GM18858 (cell line): ENCODE measurements at regions not wholly inside any gene's neighbourhood (a gene's known extent, or its start where the extent isn't known, plus 50 kb on each side); places are given as distances from the start of the nearest gene placed in this dataset.
"Not testable (repeated sequence)": the region's sequence is repeated elsewhere in the genome, so short reads cannot be mapped to it uniquely, and the experiment has no call there.

Source experiments
- ATAC-seq: cut with Tn5 transposase; IDR thresholded peaks from one replicate; pipeline ENCODE4 v1.9.1; 2021; ENCODE audit not compliant: unreplicated experiment

DNA sequence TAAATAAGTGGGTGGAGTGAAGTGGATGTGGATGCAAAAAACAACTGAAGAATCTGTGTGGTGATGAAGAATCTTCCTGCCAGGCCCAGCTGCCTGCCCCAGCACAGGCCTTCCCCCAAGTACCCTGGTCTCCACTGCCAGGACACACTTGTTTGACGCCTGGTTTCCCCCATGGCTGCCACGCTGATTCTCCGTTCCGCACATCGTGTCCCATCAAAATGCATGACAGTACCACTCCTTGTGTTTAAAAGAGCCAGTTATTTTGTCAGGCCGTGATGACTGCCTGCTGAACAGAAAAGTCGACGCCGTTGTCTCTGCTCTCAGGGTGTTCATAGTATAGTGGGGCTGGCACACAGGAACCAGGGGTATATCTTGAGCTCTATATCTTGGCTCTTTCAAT lies 50.3 kb upstream of the KYNU start:
- ATAC-seq = no peak

DNA sequence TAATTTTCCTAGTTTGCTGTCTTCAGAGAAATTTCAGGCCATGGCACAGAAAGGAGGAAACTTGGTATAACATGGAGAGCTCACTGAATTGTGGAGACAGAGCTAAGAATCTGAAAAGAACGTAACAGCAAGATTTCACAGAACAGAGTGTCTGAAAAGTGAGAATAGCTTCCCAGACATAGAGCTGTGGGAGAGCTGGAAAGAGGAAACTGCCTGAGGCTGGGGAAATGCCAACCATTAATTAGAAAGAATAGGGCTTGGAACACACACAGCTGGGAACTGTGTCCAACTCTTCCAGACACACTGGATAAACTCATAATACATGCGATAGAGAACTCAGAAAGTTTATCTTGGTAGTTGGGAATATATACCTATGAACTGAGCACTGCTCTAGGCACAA lies 51.6 kb upstream of the KYNU start:
- no peak for ATAC-seq

DNA sequence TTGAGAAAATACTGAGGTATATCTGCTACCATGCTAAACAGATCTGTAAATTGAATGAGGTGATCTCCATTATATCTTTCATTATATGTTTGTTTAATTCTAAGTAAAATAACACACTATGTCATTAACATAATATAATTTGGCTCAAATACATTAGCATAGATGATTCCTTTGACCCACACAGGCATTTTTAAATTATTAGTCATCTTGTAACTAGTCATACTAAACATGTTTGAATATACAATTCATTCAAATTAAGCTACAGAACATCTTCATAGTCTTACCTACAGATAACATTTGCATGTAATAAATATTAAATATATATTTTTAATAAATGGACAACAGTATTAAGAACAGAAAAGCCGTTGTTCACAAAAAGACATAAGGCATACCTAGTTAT lies 52.7 kb upstream of the KYNU start:
- ATAC-seq = no peak

- ATAC-seq = no peak
These were observed 55.3 kb upstream of the KYNU start for GRCh38 chr2:142822190-142822589.

GRCh38 chr2:142819411-142819810 lies 58.1 kb upstream of the KYNU start:
- no peak for ATAC-seq

- no peak for ATAC-seq
These were observed 62.1 kb upstream of the KYNU start for GRCh38 chr2:142815375-142815774.

GRCh38 chr2:142813830-142814829 lies 63.3 kb upstream of the KYNU start:
- no peak for ATAC-seq

DNA sequence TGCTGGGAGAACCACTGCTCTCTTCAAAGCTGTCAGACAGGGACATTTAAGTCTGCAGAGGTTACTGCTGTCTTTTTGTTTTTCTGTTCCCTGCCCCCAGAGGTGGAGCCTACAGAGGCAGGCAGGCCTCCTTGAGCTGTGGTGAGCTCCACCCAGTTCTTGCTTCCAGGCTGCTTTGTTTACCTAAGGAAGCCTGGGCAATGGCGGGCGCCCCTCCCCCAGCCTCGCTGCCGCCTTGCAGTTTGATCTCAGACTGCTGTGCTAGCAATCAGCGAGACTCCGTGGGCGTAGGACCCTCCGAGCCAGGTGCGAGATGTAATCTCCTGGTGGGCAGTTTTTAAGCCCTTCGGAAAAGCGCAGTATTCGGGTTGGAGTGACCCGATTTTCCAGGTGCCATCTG lies 65.8 kb upstream of the KYNU start:
- not testable (repeated sequence) for ATAC-seq

- ATAC-seq = no peak
These were observed 72.2 kb upstream of the KYNU start for GRCh38 chr2:142805244-142805643.

GRCh38 chr2:142803158-142803557 lies 74.3 kb upstream of the KYNU start:
- ATAC-seq = no peak

GRCh38 chr2:142796588-142796987 lies 80.9 kb upstream of the KYNU start:
- no peak for ATAC-seq

DNA sequence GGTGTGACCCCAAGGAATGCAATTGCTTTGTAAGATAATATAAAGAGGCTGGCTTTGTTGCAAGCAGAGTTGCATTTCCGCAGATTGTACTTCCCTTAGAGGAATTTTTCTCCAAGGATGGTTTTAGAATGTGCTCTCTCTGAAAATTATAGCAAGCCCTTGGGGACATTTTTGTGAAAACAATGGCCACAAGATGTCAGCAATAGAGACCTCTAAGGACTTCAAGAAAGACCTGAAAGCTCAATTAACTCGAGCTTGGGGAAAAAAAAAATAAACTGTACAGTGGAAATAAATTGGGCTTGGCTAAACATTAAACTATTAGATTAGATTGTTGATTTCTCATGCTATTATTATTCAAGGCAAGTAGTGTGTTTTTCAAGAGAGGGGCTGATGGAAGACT lies 81.3 kb upstream of the KYNU start:
- no peak for ATAC-seq

- no peak for ATAC-seq
These were observed 82.6 kb upstream of the KYNU start for GRCh38 chr2:142794850-142795249.

DNA sequence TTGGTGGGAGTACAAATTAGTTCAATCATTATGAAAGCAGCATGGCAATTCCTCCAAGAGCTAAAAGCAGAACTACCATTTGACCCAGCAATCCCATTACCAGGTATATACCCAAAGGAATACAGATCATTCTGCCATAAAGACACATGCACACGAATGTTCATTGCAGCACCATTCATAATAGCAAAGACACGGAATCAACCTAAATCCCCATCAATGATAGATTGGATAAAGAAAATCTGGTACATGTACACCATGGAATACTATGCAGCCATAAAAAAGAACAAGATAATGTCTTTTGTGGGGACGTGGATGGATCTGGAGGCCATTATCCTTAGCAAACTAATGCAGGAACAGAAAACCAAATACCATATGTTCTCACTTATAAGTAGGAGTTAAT lies 85.1 kb upstream of the KYNU start:
- ATAC-seq = not testable (repeated sequence)

- ATAC-seq = no peak
These were observed 86.1 kb upstream of the KYNU start for GRCh38 chr2:142791335-142791734.

- no peak for ATAC-seq
These were observed 90.4 kb upstream of the KYNU start for GRCh38 chr2:142786918-142787702.

DNA sequence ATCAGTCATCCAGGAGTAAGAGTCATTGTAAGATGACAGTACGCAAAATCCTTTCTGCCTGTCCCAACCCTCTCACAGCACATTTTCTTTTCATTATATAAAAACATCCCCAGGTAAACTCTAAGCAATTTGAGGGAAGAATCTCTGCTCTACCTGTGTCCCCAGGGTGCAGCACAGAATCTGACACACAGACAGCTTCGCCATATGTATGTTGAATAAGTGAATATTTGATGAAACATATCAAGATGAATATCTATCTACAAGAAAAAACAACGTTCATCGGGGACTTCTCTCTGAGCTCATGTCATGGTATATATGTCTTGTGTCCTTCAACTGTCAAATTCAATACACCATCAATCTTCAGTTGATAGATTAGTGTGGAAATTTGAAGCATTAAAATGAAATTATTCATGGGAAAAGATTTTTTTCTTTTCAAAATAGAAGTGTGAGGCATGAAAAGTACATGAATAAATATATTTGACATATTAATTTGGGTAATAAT lies 94.5 kb upstream of the KYNU start:
- ATAC-seq = no peak

DNA sequence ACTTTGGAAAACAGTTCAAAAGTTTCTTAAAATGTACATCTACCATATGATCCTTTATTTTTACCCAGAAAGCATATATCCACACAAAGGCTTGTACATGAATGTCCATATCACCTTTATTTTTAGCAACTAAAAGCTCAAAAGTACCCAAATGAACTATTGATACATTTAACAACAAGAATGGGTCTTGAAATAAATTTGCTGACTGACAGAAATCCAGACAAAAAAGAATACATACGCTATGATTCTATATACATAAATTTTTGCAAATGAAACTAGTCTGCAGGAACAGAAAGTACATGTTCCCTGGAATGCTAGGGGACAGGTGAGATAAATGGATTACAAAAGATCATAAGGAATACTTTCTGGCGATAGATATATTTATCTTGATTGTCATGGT lies 96.3 kb upstream of the KYNU start:
- ATAC-seq = no peak

DNA sequence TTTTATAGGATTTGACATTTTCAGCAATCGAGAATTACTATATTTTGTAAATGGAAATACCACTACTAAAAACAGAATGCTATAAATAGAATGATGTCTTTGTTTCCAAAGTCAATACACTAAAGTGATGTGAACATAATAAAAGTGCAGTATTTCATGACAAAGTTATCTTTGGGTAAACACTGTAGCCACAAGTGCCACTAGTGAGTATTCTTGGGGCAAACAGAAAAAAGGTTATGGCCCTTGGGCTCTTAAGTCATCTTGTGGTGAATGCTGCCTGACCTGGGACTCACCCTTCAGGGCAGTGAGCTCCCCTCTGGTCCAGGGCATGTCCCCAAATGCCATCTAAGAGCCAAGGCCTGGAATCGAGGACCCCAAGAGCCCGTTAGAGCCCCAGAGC lies 99.2 kb upstream of the KYNU start:
- no peak for ATAC-seq

DNA sequence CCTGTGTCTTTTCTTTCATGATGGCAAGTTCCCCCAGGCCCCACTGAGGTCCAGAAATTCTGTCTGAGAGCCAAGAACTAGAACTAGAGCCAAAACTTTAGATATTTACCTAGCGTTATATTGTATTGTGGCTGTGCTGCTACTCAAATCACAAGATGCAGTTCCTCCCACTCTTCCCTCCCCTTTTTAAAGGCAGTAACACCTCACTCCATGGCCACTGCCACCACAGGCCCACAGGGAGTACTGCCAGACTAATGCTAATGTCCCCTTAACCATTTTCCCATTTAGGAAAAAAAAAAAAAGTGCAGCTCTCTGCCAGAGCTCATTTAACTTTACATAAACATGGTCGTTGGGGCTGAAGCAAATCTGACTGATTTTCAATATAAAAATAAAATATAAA lies 99.7 kb upstream of the KYNU start:
- ATAC-seq = no peak

- no peak for ATAC-seq
These were observed 107.7 kb upstream of the KYNU start for GRCh38 chr2:142769761-142770160.

- no peak for ATAC-seq
These were observed 109.6 kb upstream of the KYNU start for GRCh38 chr2:142767847-142768246.
